H54 (cell line): ENCODE measurements at regions not wholly inside any gene's neighbourhood (a gene's known extent, or its start where the extent isn't known, plus 50 kb on each side); places are given as distances from the start of the nearest gene placed in this dataset.

Source experiments
- DNase-seq: peaks from one replicate; pipeline ENCODE4 v3.0.0; 2011; ENCODE audit warnings: low spot score, mixed read lengths; ENCODE audit not compliant: insufficient read length
- FAIRE-seq: peaks from 3 replicates; lab custom pipeline; 2011; peaks lifted over from hg19 to GRCh38; lab: Jason Lieb, UNC
- POLR2A ChIP-seq: IDR thresholded peaks from 2 replicates; pipeline ENCODE4 v1.6.1; 2011; ENCODE audit warnings: low read depth, mild to moderate bottlenecking, low read length

- no peak for FAIRE-seq
- no peak for DNase-seq
- no peak for TF ChIP-seq POLR2A
Observed at GRCh38 chr17:31593806-31594205, 202.3 kb downstream of the RAB11FIP4 start.

- FAIRE-seq (no peak), DNase-seq (no peak)
- TF ChIP-seq POLR2A = no peak
Observed at GRCh38 chr17:31591924-31592323, 200.4 kb downstream of the RAB11FIP4 start.

GRCh38 chr17:31588512-31588911 is 197.0 kb downstream of the RAB11FIP4 start:
- DNase-seq (no peak), FAIRE-seq (no peak)
- TF ChIP-seq POLR2A = no peak

GRCh38 chr17:31588034-31588433 is 196.6 kb downstream of the RAB11FIP4 start:
- FAIRE-seq (no peak), DNase-seq (no peak)
- no peak for TF ChIP-seq POLR2A
